ENCODE measurements at regions not wholly inside any gene's neighbourhood (a gene's known extent, or its start where the extent isn't known, plus 50 kb on each side); places are given as distances from the start of the nearest gene placed in this dataset.
A peak's percentile ranks its signal among the peaks of the same experiment; 100 is the strongest.

DNA sequence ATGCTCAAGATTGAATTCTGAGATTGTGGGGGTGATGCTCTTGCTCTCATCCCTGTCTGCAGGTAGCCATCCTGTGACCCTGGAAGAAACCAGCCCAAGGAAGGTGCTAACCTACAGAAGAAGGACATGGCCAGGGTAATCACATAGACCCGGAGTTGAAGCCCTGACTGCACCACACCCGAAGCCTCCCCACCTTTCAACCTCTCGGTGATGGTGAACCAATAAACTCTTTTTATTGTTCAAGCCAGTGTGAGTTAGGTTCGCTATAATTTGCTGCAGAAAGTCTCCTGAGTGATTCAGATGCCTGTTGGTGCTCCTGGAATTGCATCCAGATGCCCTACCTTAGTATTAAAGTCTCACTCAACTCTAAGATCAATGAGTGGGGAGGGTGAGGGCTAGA, 163.6 kb downstream of the PLPP3 start:
- TF ChIP-seq, protein P1, sequence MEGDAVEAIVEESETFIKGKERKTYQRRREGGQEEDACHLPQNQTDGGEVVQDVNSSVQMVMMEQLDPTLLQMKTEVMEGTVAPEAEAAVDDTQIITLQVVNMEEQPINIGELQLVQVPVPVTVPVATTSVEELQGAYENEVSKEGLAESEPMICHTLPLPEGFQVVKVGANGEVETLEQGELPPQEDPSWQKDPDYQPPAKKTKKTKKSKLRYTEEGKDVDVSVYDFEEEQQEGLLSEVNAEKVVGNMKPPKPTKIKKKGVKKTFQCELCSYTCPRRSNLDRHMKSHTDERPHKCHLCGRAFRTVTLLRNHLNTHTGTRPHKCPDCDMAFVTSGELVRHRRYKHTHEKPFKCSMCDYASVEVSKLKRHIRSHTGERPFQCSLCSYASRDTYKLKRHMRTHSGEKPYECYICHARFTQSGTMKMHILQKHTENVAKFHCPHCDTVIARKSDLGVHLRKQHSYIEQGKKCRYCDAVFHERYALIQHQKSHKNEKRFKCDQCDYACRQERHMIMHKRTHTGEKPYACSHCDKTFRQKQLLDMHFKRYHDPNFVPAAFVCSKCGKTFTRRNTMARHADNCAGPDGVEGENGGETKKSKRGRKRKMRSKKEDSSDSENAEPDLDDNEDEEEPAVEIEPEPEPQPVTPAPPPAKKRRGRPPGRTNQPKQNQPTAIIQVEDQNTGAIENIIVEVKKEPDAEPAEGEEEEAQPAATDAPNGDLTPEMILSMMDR (conservative IDR thresholded peaks at IDR 0.05): no peak
- peak overlapping the region; percentile 39; the same call in 1 of the 2 replicates for H3K27ac ChIP-seq

DNA sequence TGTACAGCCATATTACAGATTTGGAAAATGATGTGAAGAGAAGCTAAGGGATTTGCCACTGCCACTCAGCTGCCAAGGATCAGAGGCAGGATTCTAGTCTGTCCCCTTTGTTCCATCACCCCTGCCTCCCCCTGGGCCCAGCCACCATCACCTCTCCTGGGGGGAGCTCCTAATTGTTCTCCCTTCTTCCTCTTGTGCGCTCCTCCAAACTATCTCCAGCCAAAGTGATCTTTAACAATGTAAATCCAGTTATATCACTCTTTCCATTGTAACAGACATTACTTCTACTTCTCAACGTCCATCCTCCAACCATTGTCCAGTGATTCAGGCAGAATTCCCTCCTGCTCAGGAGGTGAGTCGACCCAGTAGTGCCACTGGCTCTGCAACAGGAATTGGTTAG, 164.1 kb downstream of the PLPP3 start:
- TF ChIP-seq, protein P1 (conservative IDR thresholded peaks at IDR 0.05): no peak
- peak overlapping the region; percentile 39 for H3K27ac ChIP-seq

DNA sequence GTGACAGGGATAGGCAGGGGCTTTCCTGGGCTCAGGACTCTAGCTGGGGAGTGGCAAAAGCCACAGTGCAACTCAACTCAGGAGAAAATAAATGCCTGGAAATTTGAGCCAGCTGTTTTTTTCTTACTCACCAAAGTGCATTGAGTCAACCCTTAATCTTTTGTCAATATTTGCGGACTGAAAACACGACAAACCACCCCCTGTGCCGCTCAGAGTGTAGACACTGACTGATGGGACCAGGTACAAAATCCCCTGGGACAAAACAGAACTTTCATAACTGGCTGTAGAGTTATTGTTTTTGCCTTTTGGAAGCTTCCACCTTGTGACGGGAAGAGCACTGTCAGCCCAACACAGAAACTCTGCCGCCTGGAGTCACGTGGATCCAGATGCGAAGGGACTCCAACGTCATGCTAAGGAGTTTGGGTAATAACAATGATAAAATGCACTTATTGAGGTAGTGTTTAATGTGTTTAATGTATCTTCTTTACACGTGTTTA, 164.6 kb downstream of the PLPP3 start:
- TF ChIP-seq, protein P1 (conservative IDR thresholded peaks at IDR 0.05): no peak
- peak overlapping the region; percentile 39 for H3K27ac ChIP-seq

DNA sequence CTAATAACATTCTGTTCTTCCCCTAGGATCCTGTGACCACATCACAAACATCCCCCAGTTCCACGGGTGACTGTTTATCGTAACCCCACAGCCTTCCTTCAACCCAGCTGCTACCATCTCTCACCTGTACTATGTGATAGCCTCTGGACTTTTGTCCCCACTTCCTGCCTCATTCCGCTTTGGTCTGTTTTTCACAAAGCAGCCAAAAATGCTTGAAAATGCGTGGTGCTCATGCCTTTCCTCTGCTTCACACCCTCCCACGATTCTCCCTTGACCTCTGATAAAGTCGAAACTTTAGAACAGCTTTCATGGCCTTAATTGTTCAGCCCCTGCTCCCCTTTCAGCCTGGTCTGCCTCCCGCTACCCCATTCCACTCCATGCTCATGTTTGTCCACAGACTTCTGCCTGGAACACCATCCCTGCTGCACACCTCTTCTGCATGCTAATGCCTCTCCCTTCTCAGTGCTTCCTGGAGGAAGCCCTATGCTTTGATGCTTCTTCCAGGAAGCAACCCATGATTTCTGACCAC, 165.6 kb downstream of the PLPP3 start:
- TF ChIP-seq, protein P1 (conservative IDR thresholded peaks at IDR 0.05): no peak
- no peak overlapping the region for H3K27ac ChIP-seq

DNA sequence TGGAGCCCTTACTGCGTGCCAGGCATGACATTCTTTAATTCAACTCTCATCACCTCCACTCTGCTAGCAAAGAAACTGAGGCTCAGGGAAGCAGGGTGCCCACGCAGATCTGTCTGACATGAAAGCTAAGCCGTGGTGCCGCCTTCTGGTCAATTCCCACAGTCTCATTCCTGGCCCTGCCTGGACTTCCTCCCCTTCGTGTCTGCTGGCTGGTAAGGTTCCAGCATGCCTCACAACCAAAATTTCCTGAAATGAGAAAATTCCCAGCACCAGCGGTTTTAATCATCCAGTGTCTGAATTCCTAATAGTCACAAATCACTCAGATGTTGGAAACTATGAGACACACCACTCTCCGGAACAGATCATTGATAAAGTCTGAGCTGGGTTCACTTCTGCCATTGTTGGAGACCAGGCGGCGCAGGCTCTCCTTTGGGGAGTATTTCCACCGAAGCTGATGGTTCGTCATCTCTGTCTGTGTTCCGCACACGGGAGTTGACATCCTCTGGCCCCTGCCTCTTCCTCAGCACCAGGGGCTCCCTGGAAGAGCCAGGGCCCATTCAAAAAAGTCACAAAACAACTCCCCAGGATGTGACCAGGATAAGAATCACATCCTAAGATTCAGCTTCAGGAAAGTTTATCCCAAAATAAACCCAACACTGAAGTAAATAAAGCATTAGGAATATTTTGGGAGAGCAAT, 167.7 kb downstream of the PLPP3 start:
- no peak overlapping the region for H3K27ac ChIP-seq
- TF ChIP-seq, protein P1 (conservative IDR thresholded peaks at IDR 0.05): no peak

DNA sequence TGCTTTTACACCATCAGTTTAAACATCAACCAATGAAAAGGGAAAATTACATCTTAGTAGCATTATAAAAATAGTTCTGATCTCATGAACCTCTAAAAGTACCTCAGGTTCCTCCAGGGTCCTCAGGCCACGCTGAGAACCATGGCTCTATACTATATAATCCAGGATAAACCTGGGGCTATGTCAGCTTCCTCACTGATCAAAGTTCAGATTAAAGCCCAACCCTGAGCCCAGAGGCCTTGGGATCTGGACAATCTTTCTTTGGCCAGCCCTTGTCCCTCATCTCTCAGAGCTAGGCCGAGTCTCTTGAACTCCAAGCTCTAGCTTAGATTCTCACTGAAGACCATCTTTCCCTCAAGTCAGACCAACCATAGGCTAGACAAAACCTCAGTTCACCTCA, 168.3 kb downstream of the PLPP3 start:
- TF ChIP-seq, protein P1 (conservative IDR thresholded peaks at IDR 0.05): no peak
- H3K27ac ChIP-seq: no peak overlapping the region

DNA sequence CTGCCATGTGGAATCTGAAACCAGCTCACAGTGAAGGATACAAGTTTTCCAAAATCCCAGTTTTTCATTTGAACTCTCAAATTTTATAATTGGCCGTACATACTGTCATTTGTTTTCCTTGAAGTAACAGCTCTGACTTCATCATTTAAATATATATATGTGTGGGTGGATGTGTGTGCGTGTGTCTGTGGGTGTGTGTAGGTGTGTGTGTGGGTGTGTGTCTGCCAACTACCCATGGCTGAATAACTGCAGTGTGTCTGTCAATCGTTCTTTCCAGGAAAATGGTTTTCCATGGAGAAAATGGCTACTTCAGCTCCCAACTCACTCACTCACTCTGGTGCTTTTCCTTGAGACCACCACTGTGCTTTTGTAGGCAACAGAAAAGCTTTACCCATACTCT, 169.0 kb downstream of the PLPP3 start:
- H3K27ac ChIP-seq: no peak overlapping the region
- TF ChIP-seq, protein P1 (conservative IDR thresholded peaks at IDR 0.05): no peak

Measured in VCaP (cell line).